WTC11 (cell line): ENCODE measurements at regions not wholly inside any gene's neighbourhood (a gene's known extent, or its start where the extent isn't known, plus 50 kb on each side); places are given as distances from the start of the nearest gene placed in this dataset.

Experiments
- ATAC-seq: fragments of 200-7000 bp; cut with Tn5 transposase; 2 replicates; pipeline ENCODE4 v1.10.0; 2021; ENCODE audit warnings: mild to moderate bottlenecking, moderate library complexity
- CTCF ChIA-PET: fragments of 300-600 bp; sonication (Branson Sonifier 250); formaldehyde crosslinking; loops from one replicate; lab custom pipeline; 2021; ENCODE audit warnings: antibody characterized with exemption; lab: Charles Lee
- POLR2A ChIA-PET: fragments of 350-600 bp; sonication (Branson Sonifier 250); formaldehyde crosslinking; loops from one replicate; lab custom pipeline; 2021; ENCODE audit warnings: antibody characterized with exemption; lab: Charles Lee
- DNase-seq: peaks from one replicate; pipeline ENCODE4 v3.0.0; 2021; ENCODE audit warnings: low spot score
- H3K27ac Mint-ChIP-seq: 2 replicates; pipeline ENCODE4 v1.8.0; 2021; ENCODE audit warnings: mixed read lengths
- H3K27me3 Mint-ChIP-seq: 2 replicates; pipeline ENCODE4 v1.8.0; 2021; ENCODE audit warnings: low read depth, mild to moderate bottlenecking, moderate library complexity, mixed read lengths
- H3K36me3 Mint-ChIP-seq: 2 replicates; pipeline ENCODE4 v1.8.0; 2021; ENCODE audit warnings: mixed read lengths
- H3K4me1 Mint-ChIP-seq: 2 replicates; pipeline ENCODE4 v1.8.0; 2022; ENCODE audit warnings: mixed read lengths
- H3K4me3 Mint-ChIP-seq: 2 replicates; pipeline ENCODE4 v1.8.0; 2021; ENCODE audit warnings: mild to moderate bottlenecking, moderate library complexity, mixed read lengths
- H3K9me3 Mint-ChIP-seq: 2 replicates; pipeline ENCODE4 v1.8.0; 2021; ENCODE audit warnings: mixed read lengths
- AR ChIP-seq: fragments of 250-450 bp; sonication (Bioruptor Pico); IDR thresholded peaks from 2 replicates; pipeline ENCODE4 v1.9.0; 2021; ENCODE audit warnings: mild to moderate bottlenecking
- ATF3 ChIP-seq: sonication (generic); formaldehyde crosslinking; conservative IDR thresholded peaks from 2 replicates; pipeline ENCODE4 v1.8.1; 2022; ENCODE audit warnings: mild to moderate bottlenecking, missing genetic modification reagents
- CDX4 ChIP-seq: fragments of 250-450 bp; sonication (Bioruptor Pico); IDR thresholded peaks from 2 replicates; pipeline ENCODE4 v1.9.0; 2021; ENCODE audit warnings: moderate library complexity, mild to moderate bottlenecking, inconsistent platforms, borderline replicate concordance
- CREB1 ChIP-seq: sonication (generic); formaldehyde crosslinking; IDR thresholded peaks from 2 replicates; pipeline ENCODE4 v1.8.0; 2023; ENCODE audit warnings: mild to moderate bottlenecking, missing genetic modification reagents
- ETV6 ChIP-seq: sonication (generic); formaldehyde crosslinking; IDR thresholded peaks from 2 replicates; pipeline ENCODE4 v1.8.1; 2022; ENCODE audit warnings: mild to moderate bottlenecking, missing genetic modification reagents
- FOXP4 ChIP-seq: sonication (generic); formaldehyde crosslinking; IDR thresholded peaks from 2 replicates; pipeline ENCODE4 v1.8.0; 2022; ENCODE audit warnings: mild to moderate bottlenecking, missing genetic modification reagents
- GRHL2 ChIP-seq: fragments of 250-450 bp; sonication (Bioruptor Pico); IDR thresholded peaks from 2 replicates; pipeline ENCODE4 v1.8.0; 2022; ENCODE audit warnings: mild to moderate bottlenecking, moderate library complexity; ENCODE audit not compliant: insufficient replicate concordance, severe bottlenecking
- KAT7 ChIP-seq: sonication (generic); formaldehyde crosslinking; IDR thresholded peaks from 2 replicates; pipeline ENCODE4 v1.8.1; 2023; ENCODE audit warnings: missing genetic modification reagents, mild to moderate bottlenecking, borderline replicate concordance
- MYBL2 ChIP-seq: sonication (generic); formaldehyde crosslinking; IDR thresholded peaks from 2 replicates; pipeline ENCODE4 v1.8.1; 2023; ENCODE audit warnings: mild to moderate bottlenecking, moderate library complexity, missing genetic modification reagents
- NR2C2 ChIP-seq: sonication (generic); formaldehyde crosslinking; IDR thresholded peaks from 2 replicates; pipeline ENCODE4 v1.8.0; 2022; ENCODE audit warnings: mild to moderate bottlenecking, missing genetic modification reagents
- SMAD3 ChIP-seq: sonication (generic); formaldehyde crosslinking; IDR thresholded peaks from 2 replicates; pipeline ENCODE4 v1.8.0; 2022; ENCODE audit warnings: missing genetic modification reagents, mild to moderate bottlenecking, borderline replicate concordance
- SP1 ChIP-seq: sonication (generic); formaldehyde crosslinking; conservative IDR thresholded peaks from 2 replicates; pipeline ENCODE4 v1.8.1; 2022; ENCODE audit warnings: missing genetic modification reagents
- TCF7 ChIP-seq: sonication (generic); formaldehyde crosslinking; IDR thresholded peaks from 2 replicates; pipeline ENCODE4 v1.8.0; 2022; ENCODE audit warnings: mild to moderate bottlenecking, low read depth, missing genetic modification reagents, moderate library complexity
- USF1 ChIP-seq: sonication (generic); formaldehyde crosslinking; IDR thresholded peaks from 2 replicates; pipeline ENCODE4 v1.8.0; 2022; ENCODE audit warnings: mild to moderate bottlenecking, missing genetic modification reagents
- ZNF219 ChIP-seq: sonication (generic); formaldehyde crosslinking; IDR thresholded peaks from 2 replicates; pipeline ENCODE4 v1.8.0; 2023; ENCODE audit warnings: missing genetic modification reagents, mild to moderate bottlenecking, borderline replicate concordance
- ZNF423 ChIP-seq: fragments of 250-450 bp; sonication (Bioruptor Pico); IDR thresholded peaks from 2 replicates; pipeline ENCODE4 v2.1.2; 2022; ENCODE audit warnings: mild to moderate bottlenecking, moderate library complexity

GRCh38 chr14:35989736-35990135 is 163.6 kb downstream of the BRMS1L start:
- no peak overlapping the region for H3K27ac Mint-ChIP-seq
- TF ChIP-seq USF1 (no peak), ATF3 (CRISPR knock-in tag) (no peak), NR2C2 (CRISPR knock-in tag) (no peak), SMAD3 (no peak), ZNF219 (no peak), ZNF423 (CRISPR knock-in tag) (no peak), CREB1 (CRISPR knock-in tag) (no peak), CDX4 (CRISPR knock-in tag) (no peak), ETV6 (CRISPR knock-in tag) (no peak), FOXP4 (CRISPR knock-in tag) (no peak), TCF7 (CRISPR knock-in tag) (no peak), GRHL2 (CRISPR knock-in tag) (no peak), MYBL2 (CRISPR knock-in tag) (no peak), SP1 (CRISPR knock-in tag) (no peak)
- TF ChIP-seq, all 79 proteins: peak for 0
- H3K4me3 Mint-ChIP-seq = no peak overlapping the region
- POLR2A ChIA-PET = no interaction called here
- H3K4me1 Mint-ChIP-seq = peaks cover 9% of the 10 kb centered on the region
- no peaks in the 10 kb centered on the region for H3K27me3 Mint-ChIP-seq
- 0 out of 2 replicates have a peak, but pooled peaks cover 3% of the 10 kb centered on the region for H3K9me3 Mint-ChIP-seq
- DNase-seq = no peak
- no peak for ATAC-seq
- CTCF ChIA-PET = interaction anchor here (1.4 kb wide), 1 partner anchor 9 kb away, joined by 3 read pairs; no protein-coding TSS in a partner anchor
- H3K36me3 Mint-ChIP-seq = no peaks in the 10 kb centered on the region

- ChIA-PET CTCF (interaction anchor here (1.4 kb wide), 1 partner anchor 9 kb away, joined by 3 read pairs; no protein-coding TSS in a partner anchor), POLR2A (no interaction called here)
- no peak overlapping the region for H3K4me3 Mint-ChIP-seq
- 0 out of 2 replicates have a peak, but pooled peaks cover 2% of the 10 kb centered on the region for H3K9me3 Mint-ChIP-seq
- DNase-seq (no peak), ATAC-seq (no peak)
- no peaks in the 10 kb centered on the region for H3K27me3 Mint-ChIP-seq
- H3K4me1 Mint-ChIP-seq = peaks cover 9% of the 10 kb centered on the region
- H3K36me3 Mint-ChIP-seq = no peaks in the 10 kb centered on the region
- no peak overlapping the region for H3K27ac Mint-ChIP-seq
- TF ChIP-seq ZNF219 (no peak), AR (CRISPR knock-in tag) (no peak)
- TF ChIP-seq, all 79 proteins: peak for 0
Observed at GRCh38 chr14:35988972-35989690, 163.0 kb downstream of the BRMS1L start.

- Mint-ChIP-seq H3K27ac (no peak overlapping the region), H3K9me3 (no peaks in the 10 kb centered on the region), H3K4me1 (peaks cover 3% of the 10 kb centered on the region), H3K36me3 (no peaks in the 10 kb centered on the region), H3K27me3 (no peaks in the 10 kb centered on the region), H3K4me3 (no peak overlapping the region)
- CTCF ChIA-PET = interaction anchor here (0.6 to 0.9 kb wide), 3 partner anchors 34 to 479 kb away, joined by 3 read pairs; no protein-coding TSS in a partner anchor
- ATAC-seq = no peak
- POLR2A ChIA-PET = no interaction called here
- no peak for DNase-seq
- no peak for TF ChIP-seq NR2C2 (CRISPR knock-in tag)
- no peak for TF ChIP-seq KAT7 (CRISPR knock-in tag)
- TF ChIP-seq, all 79 proteins: peak for 0
Observed at GRCh38 chr14:35988550-35988949, 162.4 kb downstream of the BRMS1L start.
